Progenitor cell of endocrine pancreas (in vitro differentiated cells): ENCODE measurements at regions not wholly inside any gene's neighbourhood (a gene's known extent, or its start where the extent isn't known, plus 50 kb on each side); places are given as distances from the start of the nearest gene placed in this dataset.

ENCODE experiments used
- DNase-seq: peaks from one replicate; pipeline ENCODE4 v3.0.0; 2021; ENCODE audit warnings: low spot score; ENCODE audit not compliant: unreplicated experiment
- H3K27ac Mint-ChIP-seq: 2 replicates; pipeline ENCODE4 v1.8.0; 2021; ENCODE audit warnings: mild to moderate bottlenecking, moderate library complexity, mixed read lengths
- H3K27me3 Mint-ChIP-seq: 2 replicates; pipeline ENCODE4 v1.8.0; 2021; ENCODE audit warnings: mixed read lengths
- H3K36me3 Mint-ChIP-seq: 2 replicates; pipeline ENCODE4 v1.8.0; 2022; ENCODE audit warnings: mixed read lengths; ENCODE audit not compliant: insufficient read depth
- H3K4me1 Mint-ChIP-seq: 2 replicates; pipeline ENCODE4 v1.8.0; 2021; ENCODE audit warnings: low read depth, mixed read lengths
- H3K4me3 Mint-ChIP-seq: 2 replicates; pipeline ENCODE4 v1.8.0; 2021; ENCODE audit warnings: low read depth, mild to moderate bottlenecking, moderate library complexity, mixed read lengths
- H3K9me3 Mint-ChIP-seq: 2 replicates; pipeline ENCODE4 v1.8.0; 2021; ENCODE audit warnings: low read depth, mixed read lengths
- CTCF ChIP-seq: fragments of 200-600 bp; sonication (generic); IDR thresholded peaks from one replicate; pipeline ENCODE4 v1.5.0; 2021; ENCODE audit warnings: antibody characterized with exemption, mild to moderate bottlenecking; ENCODE audit not compliant: unreplicated experiment

GRCh38 chr3:174784206-174784934 is 74.8 kb upstream of the NAALADL2 start:
- DNase-seq = no peak
- Mint-ChIP-seq H3K27me3 (no peaks in the 10 kb centered on the region), H3K27ac (no peak overlapping the region), H3K36me3 (no peaks in the 10 kb centered on the region), H3K9me3 (no peaks in the 10 kb centered on the region), H3K4me3 (no peak overlapping the region), H3K4me1 (no peaks in the 10 kb centered on the region)
- TF ChIP-seq CTCF = no peak

- Mint-ChIP-seq H3K27me3 (no peaks in the 10 kb centered on the region), H3K4me3 (no peak overlapping the region), H3K36me3 (no peaks in the 10 kb centered on the region), H3K9me3 (no peaks in the 10 kb centered on the region), H3K4me1 (no peaks in the 10 kb centered on the region), H3K27ac (no peak overlapping the region)
- no peak for TF ChIP-seq CTCF
- no peak for DNase-seq
Observed at GRCh38 chr3:174786825-174787224, 72.3 kb upstream of the NAALADL2 start.

GRCh38 chr3:174791161-174791560 is 68.0 kb upstream of the NAALADL2 start:
- no peaks in the 10 kb centered on the region for H3K36me3 Mint-ChIP-seq
- DNase-seq = no peak
- no peak for TF ChIP-seq CTCF
- H3K4me1 Mint-ChIP-seq = no peaks in the 10 kb centered on the region
- no peaks in the 10 kb centered on the region for H3K27me3 Mint-ChIP-seq
- H3K9me3 Mint-ChIP-seq = no peaks in the 10 kb centered on the region
- H3K27ac Mint-ChIP-seq = no peak overlapping the region
- no peak overlapping the region for H3K4me3 Mint-ChIP-seq

- Mint-ChIP-seq H3K9me3 (peaks cover 4% of the 10 kb centered on the region), H3K4me1 (no peaks in the 10 kb centered on the region)
Observed at GRCh38 chr3:174792864-174793263, 66.3 kb upstream of the NAALADL2 start.

More at GRCh38 chr3:174792864-174793263, 66.3 kb upstream of the NAALADL2 start:
- no peaks in the 10 kb centered on the region for H3K27me3 Mint-ChIP-seq
- no peak overlapping the region for H3K27ac Mint-ChIP-seq
- H3K4me3 Mint-ChIP-seq = no peak overlapping the region
- no peak for DNase-seq
- H3K36me3 Mint-ChIP-seq = no peaks in the 10 kb centered on the region
- no peak for TF ChIP-seq CTCF
